ENCODE measurements at regions not wholly inside any gene's neighbourhood (a gene's known extent, or its start where the extent isn't known, plus 50 kb on each side); places are given as distances from the start of the nearest gene placed in this dataset.

DNA sequence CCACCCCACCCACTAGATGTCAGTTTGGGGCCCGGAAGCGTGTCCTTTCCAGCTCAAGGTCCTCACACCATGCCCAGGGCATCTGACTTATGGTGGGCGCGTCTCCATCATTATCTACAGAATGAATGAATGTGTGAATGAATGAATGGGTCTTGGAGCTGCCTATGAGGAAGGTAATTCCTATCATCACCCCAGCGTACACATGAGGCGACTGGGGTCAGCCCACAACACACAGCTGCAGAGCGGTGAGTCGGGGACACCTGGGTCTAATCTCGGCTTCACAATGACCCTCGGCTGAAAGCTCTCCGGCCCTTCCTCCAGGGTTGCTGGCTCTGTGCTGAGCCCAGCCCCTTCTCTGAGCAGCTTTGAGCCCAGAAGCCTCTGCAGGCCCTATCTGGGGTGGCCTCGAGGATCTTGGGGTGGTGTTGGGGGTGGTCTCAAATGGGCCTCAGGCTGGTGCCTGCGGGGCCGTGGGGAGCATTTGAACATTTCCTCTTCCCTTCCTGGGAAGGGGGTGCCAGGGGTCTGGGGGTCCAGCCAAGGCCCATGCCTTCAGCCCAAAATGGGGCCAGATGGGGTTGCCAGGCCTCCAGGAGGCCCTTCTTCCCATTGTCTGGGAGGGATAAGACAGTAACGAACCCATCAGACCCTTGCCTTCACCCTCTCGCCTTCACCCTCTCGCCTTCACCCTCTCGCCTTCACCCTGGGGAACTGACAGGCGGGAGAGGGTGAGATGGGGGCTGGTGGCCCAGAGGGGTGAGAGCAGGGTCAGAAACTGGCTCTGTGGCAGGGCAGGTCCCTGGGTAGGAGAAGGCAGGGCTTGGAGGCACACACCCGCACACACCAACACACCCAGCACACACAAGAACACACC is 82.4 kb downstream of the MYEOV start:
- ChIA-PET POLR2A (ENCODE audit: unreplicated experiment) (no interaction called here), CTCF (no interaction called here)
- ATAC-seq (ENCODE audit: low read depth), result no peak
- peak overlapping the region; percentile 25 for H2AFZ ChIP-seq (replicated peaks; ENCODE audit: low read length, poor library complexity)
- BruUV-seq (replicated peaks), result no TSS peak
- no peak overlapping the region for H2BK20ac ChIP-seq (ENCODE audit: low read depth, low read length)
- no peak overlapping the region for H4K91ac ChIP-seq (ENCODE audit: insufficient read depth, low read depth, low read length)
- no peak overlapping the region for H4K5ac ChIP-seq (ENCODE audit: low read depth, low read length)
- no peak overlapping the region for H3K14ac ChIP-seq (replicated peaks; ENCODE audit: low read depth, low read length)
- no peaks in the 10 kb centered on the region for H4K20me1 ChIP-seq (ENCODE audit: insufficient read depth, low read length)
- H3K23ac ChIP-seq (ENCODE audit: low read depth, low read length), result no peak overlapping the region
- H3K56ac ChIP-seq (ENCODE audit: extremely low read depth, insufficient read depth, low read length), result no peak overlapping the region
- peak overlapping the region; percentile 66 for H2AK9ac ChIP-seq (replicated peaks; ENCODE audit: low read depth, low read length, poor library complexity)
- no peak overlapping the region for H2BK15ac ChIP-seq (ENCODE audit: low read depth, low read length)
- no peak overlapping the region for H3K4ac ChIP-seq (ENCODE audit: low read depth, low read length)
- H3K9ac ChIP-seq (ENCODE audit: low read depth, low read length), result no peak overlapping the region
- WGBS, 2 experiments (ENCODE audit: extremely low coverage in 2 of 2, insufficient read length in 1 of 2), result no CpG with 5 or more reads among the region's 20 CpGs
- no peaks in the 10 kb centered on the region for H3K36me3 ChIP-seq (ENCODE audit: control insufficient read depth, insufficient read depth, low read length)
- DNase-seq, result no peak
- H3K9me3 ChIP-seq (ENCODE audit: control insufficient read depth, insufficient read depth, low read length), result no peaks in the 10 kb centered on the region
- intact Hi-C loops (cut with micrococcal nuclease) (no loop called here), in situ Hi-C loops (cut with MboI; ENCODE audit: low sequenced_read_pairs) (no loop called here), dilution Hi-C loops (cut with HindIII; ENCODE audit: low sequenced_read_pairs, unreplicated experiment) (no loop called here)
- 0 out of 2 replicates have a peak overlapping the region, but pooled peaks have one; percentile 13 for H2BK120ac ChIP-seq (ENCODE audit: low read depth, low read length)
- peak overlapping the region; percentile 52 for H2AK5ac ChIP-seq (ENCODE audit: low read depth, low read length)
- no peak overlapping the region for H3K18ac ChIP-seq (ENCODE audit: low read depth, low read length)
- no peak overlapping the region for H3K27ac ChIP-seq (ENCODE audit: insufficient read depth, low read length)
- 0 out of 2 replicates have a peak, but pooled peaks cover 2% of the 10 kb centered on the region for H3K4me1 ChIP-seq (ENCODE audit: control insufficient read depth, insufficient read depth, low read length)
- H3K27me3 ChIP-seq (ENCODE audit: control insufficient read depth, insufficient read depth, low read length), result no peaks in the 10 kb centered on the region
- no peaks in the 10 kb centered on the region for H3K79me1 ChIP-seq (ENCODE audit: low read depth in 1 of 2, low read length in 2 of 2)
- no peaks in the 10 kb centered on the region for H3K9me1 ChIP-seq (ENCODE audit: insufficient read depth, low read length)
- no peak overlapping the region for H4K8ac ChIP-seq (ENCODE audit: low read depth in 2 of 2, low read length in 2 of 2)
- H2BK5ac ChIP-seq (ENCODE audit: low read depth, low read length, poor library complexity, severe bottlenecking), result no peak overlapping the region
- no peak overlapping the region for H3K4me3 ChIP-seq (ENCODE audit: insufficient read depth, low read depth, low read length)
- H3K4me2 ChIP-seq (ENCODE audit: low read depth, low read length), result no peak overlapping the region
- TF ChIP-seq, protein P1, sequence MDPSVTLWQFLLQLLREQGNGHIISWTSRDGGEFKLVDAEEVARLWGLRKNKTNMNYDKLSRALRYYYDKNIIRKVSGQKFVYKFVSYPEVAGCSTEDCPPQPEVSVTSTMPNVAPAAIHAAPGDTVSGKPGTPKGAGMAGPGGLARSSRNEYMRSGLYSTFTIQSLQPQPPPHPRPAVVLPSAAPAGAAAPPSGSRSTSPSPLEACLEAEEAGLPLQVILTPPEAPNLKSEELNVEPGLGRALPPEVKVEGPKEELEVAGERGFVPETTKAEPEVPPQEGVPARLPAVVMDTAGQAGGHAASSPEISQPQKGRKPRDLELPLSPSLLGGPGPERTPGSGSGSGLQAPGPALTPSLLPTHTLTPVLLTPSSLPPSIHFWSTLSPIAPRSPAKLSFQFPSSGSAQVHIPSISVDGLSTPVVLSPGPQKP (IDR thresholded peaks at IDR 0.05; ENCODE audit: borderline replicate concordance, low read depth, low read length), result no peak
- TF ChIP-seq RAD21 (IDR thresholded peaks at IDR 0.05; ENCODE audit: low read length) (no peak), MAZ (IDR thresholded peaks at IDR 0.05; ENCODE audit: borderline replicate concordance, low read depth, low read length) (no peak), MXI1 (IDR thresholded peaks at IDR 0.05; ENCODE audit: borderline replicate concordance, low read depth, low read length) (no peak), CEBPB (IDR thresholded peaks at IDR 0.05; ENCODE audit: low read depth, low read length) (no peak), POLR2A (IDR thresholded peaks at IDR 0.05; ENCODE audit: low read depth, low read length) (no peak), RFX5 (IDR thresholded peaks at IDR 0.05; ENCODE audit: low read depth, low read length) (no peak), SMC3 (IDR thresholded peaks at IDR 0.05; ENCODE audit: low read depth, low read length) (no peak), CHD1 (IDR thresholded peaks at IDR 0.05; ENCODE audit: low read depth, low read length) (no peak), BHLHE40 (IDR thresholded peaks at IDR 0.05; ENCODE audit: low read depth, low read length) (no peak), MAFK (IDR thresholded peaks at IDR 0.05; ENCODE audit: low read depth, low read length) (no peak), RCOR1 (IDR thresholded peaks at IDR 0.05; ENCODE audit: insufficient replicate concordance, low read length) (no peak), NFE2L2 (IDR thresholded peaks at IDR 0.05; ENCODE audit: low read depth, low read length) (no peak)
- TF ChIP-seq, protein P2, sequence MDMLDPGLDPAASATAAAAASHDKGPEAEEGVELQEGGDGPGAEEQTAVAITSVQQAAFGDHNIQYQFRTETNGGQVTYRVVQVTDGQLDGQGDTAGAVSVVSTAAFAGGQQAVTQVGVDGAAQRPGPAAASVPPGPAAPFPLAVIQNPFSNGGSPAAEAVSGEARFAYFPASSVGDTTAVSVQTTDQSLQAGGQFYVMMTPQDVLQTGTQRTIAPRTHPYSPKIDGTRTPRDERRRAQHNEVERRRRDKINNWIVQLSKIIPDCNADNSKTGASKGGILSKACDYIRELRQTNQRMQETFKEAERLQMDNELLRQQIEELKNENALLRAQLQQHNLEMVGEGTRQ (IDR thresholded peaks at IDR 0.05; ENCODE audit: low read depth, low read length), result no peak
- TF ChIP-seq, protein P3, sequence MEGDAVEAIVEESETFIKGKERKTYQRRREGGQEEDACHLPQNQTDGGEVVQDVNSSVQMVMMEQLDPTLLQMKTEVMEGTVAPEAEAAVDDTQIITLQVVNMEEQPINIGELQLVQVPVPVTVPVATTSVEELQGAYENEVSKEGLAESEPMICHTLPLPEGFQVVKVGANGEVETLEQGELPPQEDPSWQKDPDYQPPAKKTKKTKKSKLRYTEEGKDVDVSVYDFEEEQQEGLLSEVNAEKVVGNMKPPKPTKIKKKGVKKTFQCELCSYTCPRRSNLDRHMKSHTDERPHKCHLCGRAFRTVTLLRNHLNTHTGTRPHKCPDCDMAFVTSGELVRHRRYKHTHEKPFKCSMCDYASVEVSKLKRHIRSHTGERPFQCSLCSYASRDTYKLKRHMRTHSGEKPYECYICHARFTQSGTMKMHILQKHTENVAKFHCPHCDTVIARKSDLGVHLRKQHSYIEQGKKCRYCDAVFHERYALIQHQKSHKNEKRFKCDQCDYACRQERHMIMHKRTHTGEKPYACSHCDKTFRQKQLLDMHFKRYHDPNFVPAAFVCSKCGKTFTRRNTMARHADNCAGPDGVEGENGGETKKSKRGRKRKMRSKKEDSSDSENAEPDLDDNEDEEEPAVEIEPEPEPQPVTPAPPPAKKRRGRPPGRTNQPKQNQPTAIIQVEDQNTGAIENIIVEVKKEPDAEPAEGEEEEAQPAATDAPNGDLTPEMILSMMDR (conservative IDR thresholded peaks at IDR 0.05; ENCODE audit: low read depth, low read length), result no peak

All from IMR-90 (cell line).